KMS-11 (cell line): ENCODE measurements at regions not wholly inside any gene's neighbourhood (a gene's known extent, or its start where the extent isn't known, plus 50 kb on each side); places are given as distances from the start of the nearest gene placed in this dataset.

Source experiments
- H2AFZ ChIP-seq: fragments of 200-600 bp; sonication (generic); 2 replicates; pipeline ENCODE4 v1.6.1; 2016; ENCODE audit warnings: antibody characterized with exemption, mixed run types, low read depth
- H3K27ac ChIP-seq: fragments of 200-600 bp; sonication (generic); 2 replicates; pipeline ENCODE4 v1.6.1; 2016; ENCODE audit warnings: mild to moderate bottlenecking, mixed run types
- H3K27me3 ChIP-seq: fragments of 200-600 bp; sonication (generic); 2 replicates; pipeline ENCODE4 v1.6.1; 2017; ENCODE audit warnings: mild to moderate bottlenecking, low read depth, mixed run types, moderate library complexity; ENCODE audit not compliant: insufficient read depth
- H3K36me3 ChIP-seq: fragments of 200-600 bp; sonication (generic); 2 replicates; pipeline ENCODE4 v1.6.1; 2017; ENCODE audit warnings: mild to moderate bottlenecking, mixed run types; ENCODE audit not compliant: insufficient read depth
- H3K4me1 ChIP-seq: fragments of 200-600 bp; sonication (generic); 2 replicates; pipeline ENCODE4 v1.6.1; 2016; ENCODE audit warnings: mild to moderate bottlenecking, low read depth, mixed run types; ENCODE audit not compliant: poor library complexity, severe bottlenecking
- H3K4me2 ChIP-seq: fragments of 200-600 bp; sonication (generic); 2 replicates; pipeline ENCODE4 v1.7.0; 2016; ENCODE audit warnings: mild to moderate bottlenecking, mixed run types
- H3K4me3 ChIP-seq: fragments of 200-600 bp; sonication (generic); IDR thresholded peaks from 2 replicates; pipeline ENCODE4 v1.6.1; 2017; ENCODE audit warnings: low read depth, low read length, mixed read lengths; ENCODE audit not compliant: insufficient read depth
- H3K79me2 ChIP-seq: fragments of 200-600 bp; sonication (generic); 2 replicates; pipeline ENCODE4 v1.6.1; 2016; ENCODE audit warnings: low read depth, mixed run types; ENCODE audit not compliant: insufficient read depth
- H3K9ac ChIP-seq: fragments of 200-600 bp; sonication (generic); 2 replicates; pipeline ENCODE4 v1.6.1; 2016; ENCODE audit warnings: mild to moderate bottlenecking, mixed run types
- H4K20me1 ChIP-seq: fragments of 200-600 bp; sonication (generic); 2 replicates; pipeline ENCODE4 v1.6.1; 2016; ENCODE audit warnings: mild to moderate bottlenecking, mixed run types; ENCODE audit not compliant: insufficient read depth
- CTCF ChIP-seq: fragments of 200-600 bp; sonication (generic); conservative IDR thresholded peaks from 2 replicates; pipeline ENCODE4 v1.6.1; 2017; ENCODE audit warnings: low read depth, mild to moderate bottlenecking, antibody characterized with exemption, low read length, moderate library complexity, mixed read lengths

- no peaks in the 10 kb centered on the region for H4K20me1 ChIP-seq
- no peak overlapping the region for H2AFZ ChIP-seq
- H3K4me2 ChIP-seq, result no peak overlapping the region
- no peak overlapping the region for H3K4me3 ChIP-seq
- no peaks in the 10 kb centered on the region for H3K27me3 ChIP-seq
- no peaks in the 10 kb centered on the region for H3K4me1 ChIP-seq
- H3K79me2 ChIP-seq, result no peaks in the 10 kb centered on the region
- no peak for TF ChIP-seq CTCF
- H3K27ac ChIP-seq, result no peak overlapping the region
- H3K9ac ChIP-seq, result no peak overlapping the region
- no peaks in the 10 kb centered on the region for H3K36me3 ChIP-seq
Measured at GRCh38 chr6:156017838-156018237, 562.2 kb upstream of the NOX3 start.

DNA sequence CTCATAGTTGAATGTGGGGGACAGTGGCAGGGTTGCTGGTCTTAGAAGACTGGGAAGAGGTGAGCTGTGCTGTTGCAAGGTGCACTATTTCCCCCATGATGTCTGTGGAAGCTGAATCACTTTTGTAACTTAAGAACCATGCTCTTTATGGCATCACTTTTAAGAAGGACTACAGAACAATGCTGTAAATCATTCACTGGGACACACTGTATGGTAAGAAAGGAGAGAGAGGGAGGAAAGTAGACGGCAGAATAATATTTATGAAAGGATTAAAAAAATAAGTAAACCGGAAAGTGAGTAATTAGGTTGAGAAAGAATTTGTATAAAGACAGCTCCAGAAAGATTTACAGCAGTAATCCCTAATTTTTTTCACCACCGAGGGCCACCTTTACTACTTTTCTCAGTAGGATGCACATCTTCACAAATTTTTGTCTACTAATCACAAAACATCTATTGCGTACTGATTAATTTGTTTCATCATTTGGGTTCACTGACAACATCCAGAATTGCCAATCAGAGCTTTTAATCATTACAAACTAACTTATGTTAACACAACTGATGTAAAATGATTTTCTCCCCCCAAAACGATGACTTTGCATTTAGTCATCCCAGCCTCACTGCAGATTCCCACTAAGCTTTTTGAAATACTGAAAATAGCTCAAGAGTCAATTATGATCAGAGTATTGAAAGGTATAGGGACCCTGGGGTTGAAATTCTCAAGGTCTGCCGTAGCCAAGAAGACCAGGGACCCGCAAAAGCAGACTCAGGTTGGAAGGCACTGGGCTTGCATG lies 560.7 kb upstream of the NOX3 start:
- Histone ChIP-seq H3K79me2 (no peaks in the 10 kb centered on the region), H3K4me2 (no peak overlapping the region), H4K20me1 (no peaks in the 10 kb centered on the region), H3K4me1 (no peaks in the 10 kb centered on the region), H3K9ac (no peak overlapping the region), H3K27me3 (no peaks in the 10 kb centered on the region), H3K4me3 (no peak overlapping the region), H2AFZ (no peak overlapping the region), H3K36me3 (no peaks in the 10 kb centered on the region), H3K27ac (no peak overlapping the region)
- no peak for TF ChIP-seq CTCF

- Histone ChIP-seq H3K4me2 (no peak overlapping the region), H3K9ac (no peak overlapping the region), H2AFZ (no peak overlapping the region), H3K27ac (no peak overlapping the region), H3K36me3 (no peaks in the 10 kb centered on the region), H4K20me1 (no peaks in the 10 kb centered on the region), H3K4me3 (no peak overlapping the region), H3K27me3 (no peaks in the 10 kb centered on the region), H3K4me1 (no peaks in the 10 kb centered on the region), H3K79me2 (no peaks in the 10 kb centered on the region)
- no peak for TF ChIP-seq CTCF
Measured at GRCh38 chr6:156013155-156013554, 557.5 kb upstream of the NOX3 start.

DNA sequence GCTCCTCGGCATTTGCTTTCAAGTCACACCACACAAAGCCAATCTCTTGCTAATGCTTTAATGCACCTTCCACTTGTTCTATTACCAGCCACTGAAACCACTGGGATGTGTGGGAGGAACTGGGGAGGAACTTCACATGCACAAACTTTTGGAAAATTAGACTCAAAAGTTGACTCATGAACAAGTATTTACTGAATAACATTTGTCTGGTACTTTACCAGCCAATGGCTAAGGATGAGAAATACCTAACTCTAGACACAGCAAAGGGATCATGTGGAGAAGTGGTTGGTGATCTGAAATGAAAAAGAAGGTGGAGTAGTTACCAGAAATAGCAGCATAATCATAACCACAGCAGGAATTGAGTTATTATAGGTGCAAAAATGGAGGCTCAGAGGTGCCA lies 554.0 kb upstream of the NOX3 start:
- TF ChIP-seq CTCF, result no peak
- Histone ChIP-seq H4K20me1 (no peaks in the 10 kb centered on the region), H3K27me3 (no peaks in the 10 kb centered on the region), H3K36me3 (no peaks in the 10 kb centered on the region), H2AFZ (no peak overlapping the region), H3K4me1 (no peaks in the 10 kb centered on the region), H3K4me3 (no peak overlapping the region), H3K4me2 (no peak overlapping the region), H3K27ac (no peak overlapping the region), H3K9ac (no peak overlapping the region), H3K79me2 (no peaks in the 10 kb centered on the region)
